SK-N-SH (cell line): ENCODE measurements at regions not wholly inside any gene's neighbourhood (a gene's known extent, or its start where the extent isn't known, plus 50 kb on each side); places are given as distances from the start of the nearest gene placed in this dataset.

Experiments
- CTCF ChIA-PET: fragments of 300-600, 350-600 bp; formaldehyde crosslinking; extraction: SDS; loops from one replicate; lab custom pipeline; 2021; lab: Yijun Ruan, JAX
- POLR2A ChIA-PET: fragments of 350-600 bp; sonication (Branson Sonifier 250); formaldehyde crosslinking; extraction: SDS; loops from one replicate; lab custom pipeline; 2020; ENCODE audit warnings: antibody characterized with exemption, inconsistent platforms; lab: Yijun Ruan, JAX
- DNase-seq: peaks from one replicate; pipeline ENCODE4 v3.0.0; 2012
- H2AFZ ChIP-seq: fragments of 200-600 bp; sonication (generic); 2 replicates; pipeline ENCODE4 v1.8.1; 2016; ENCODE audit warnings: antibody characterized with exemption, mild to moderate bottlenecking, low read depth
- H3F3A ChIP-seq: fragments of 200-600 bp; sonication (generic); replicated peaks from 2 replicates; pipeline ENCODE3; 2016; ENCODE audit warnings: antibody characterized with exemption, mild to moderate bottlenecking; ENCODE audit not compliant: insufficient read depth
- H3K27ac ChIP-seq, 2 experiments: fragments of 200-500 bp in 1 of 2; fragments of 200-600 bp in 1 of 2; sonication (Bioruptor generic) in 1 of 2; sonication (generic), shearing (Covaris generic) in 1 of 2; 2 replicates each; pipeline versions ENCODE4 v1.5.1 to v1.6.1; 2014 to 2016; ENCODE audit warnings: low read depth in 2 of 2, inconsistent platforms in 1 of 2, low read length in 1 of 2, mild to moderate bottlenecking in 1 of 2, mixed read lengths in 1 of 2
- H3K27me3 ChIP-seq: fragments of 200-600 bp; sonication (generic), shearing (Covaris generic); 2 replicates; pipeline ENCODE4 v1.6.1; 2016; ENCODE audit warnings: mixed run types; ENCODE audit not compliant: insufficient read depth
- H3K36me3 ChIP-seq, 2 experiments: fragments of 200-500 bp in 1 of 2; fragments of 200-600 bp in 1 of 2; sonication (Bioruptor generic) in 1 of 2; sonication (generic) in 1 of 2; replicated peaks in 1 of 2; 2 replicates each; pipeline versions ENCODE3 to v1.5.1; 2014 to 2016; ENCODE audit warnings: low read length in 1 of 2, mild to moderate bottlenecking in 1 of 2; ENCODE audit not compliant: insufficient read depth in 2 of 2, control insufficient read depth in 1 of 2
- H3K4me1 ChIP-seq, 2 experiments: fragments of 200-500 bp in 1 of 2; fragments of 200-600 bp in 1 of 2; sonication (Bioruptor generic) in 1 of 2; sonication (generic), shearing (Covaris generic) in 1 of 2; 2 replicates each; pipeline versions ENCODE4 v1.5.1 to v1.6.1; 2014 to 2016; ENCODE audit warnings: low read depth in 1 of 2, low read length in 1 of 2, mixed run types in 1 of 2; ENCODE audit not compliant: insufficient read depth in 2 of 2, control insufficient read depth in 1 of 2
- H3K4me2 ChIP-seq: fragments of 200-600 bp; sonication (generic), shearing (Covaris generic); 2 replicates; pipeline ENCODE4 v1.6.1; 2017; ENCODE audit warnings: mixed run types
- H3K4me3 ChIP-seq, 2 experiments: fragments of 200-500 bp in 1 of 2; fragments of 200-600 bp in 1 of 2; sonication (Bioruptor generic) in 1 of 2; sonication (generic), shearing (Covaris generic) in 1 of 2; 2 replicates each; pipeline versions ENCODE4 v1.5.1 to v1.8.1; 2014 to 2016; ENCODE audit warnings: low read depth in 2 of 2, inconsistent platforms in 1 of 2, low read length in 1 of 2, mild to moderate bottlenecking in 1 of 2, mixed read lengths in 1 of 2, moderate library complexity in 1 of 2
- H3K79me2 ChIP-seq: fragments of 200-600 bp; sonication (generic); 2 replicates; pipeline ENCODE4 v1.8.1; 2017; ENCODE audit warnings: mild to moderate bottlenecking; ENCODE audit not compliant: insufficient read depth
- H3K9ac ChIP-seq: fragments of 200-600 bp; sonication (generic); 2 replicates; pipeline ENCODE4 v1.6.1; 2017; ENCODE audit warnings: mixed run types
- H3K9me2 ChIP-seq: fragments of 200-600 bp; sonication (generic); 2 replicates; pipeline ENCODE4 v1.6.1; 2017; ENCODE audit warnings: mixed run types
- H3K9me3 ChIP-seq: fragments of 200-600 bp; sonication (generic); 2 replicates; pipeline ENCODE4 v1.6.1; 2017; ENCODE audit warnings: mixed run types, mild to moderate bottlenecking, moderate library complexity
- H4K20me1 ChIP-seq: fragments of 200-600 bp; sonication (generic); 2 replicates; pipeline ENCODE4 v1.6.1; 2017; ENCODE audit warnings: mild to moderate bottlenecking, mixed run types; ENCODE audit not compliant: insufficient read depth
- ELF1 ChIP-seq: IDR thresholded peaks from 2 replicates; pipeline ENCODE4 v1.4.0; 2012
- EZH2phosphoT487 ChIP-seq: fragments of 200-600 bp; sonication (generic); IDR thresholded peaks from 2 replicates; pipeline ENCODE4 v1.6.1; 2017; ENCODE audit warnings: low read depth, mixed run types, mild to moderate bottlenecking, antibody characterized with exemption, moderate library complexity, borderline replicate concordance
- JUND ChIP-seq: IDR thresholded peaks from 2 replicates; pipeline ENCODE4 v1.4.0; 2012
- MAX ChIP-seq: IDR thresholded peaks from 2 replicates; pipeline ENCODE4 v1.4.0; 2012; ENCODE audit warnings: low read depth
- MEF2A ChIP-seq: IDR thresholded peaks from 2 replicates; pipeline ENCODE4 v1.4.0; 2012; ENCODE audit warnings: low read depth, borderline replicate concordance
- NFIC ChIP-seq: IDR thresholded peaks from 2 replicates; pipeline ENCODE4 v1.4.0; 2012; ENCODE audit warnings: borderline replicate concordance
- RAD21 ChIP-seq: IDR thresholded peaks from 2 replicates; pipeline ENCODE4 v1.6.1; 2012; ENCODE audit warnings: mild to moderate bottlenecking, low read length
- RCOR1 ChIP-seq: fragments of 150-350 bp; IDR thresholded peaks from 2 replicates; pipeline ENCODE4 v1.6.1; 2017; ENCODE audit warnings: antibody characterized with exemption, low read length
- REST ChIP-seq: IDR thresholded peaks from 2 replicates; pipeline ENCODE4 v1.6.1; 2012; ENCODE audit warnings: mild to moderate bottlenecking, low read depth, low read length, moderate library complexity
- SIN3A ChIP-seq: IDR thresholded peaks from 2 replicates; pipeline ENCODE4 v1.6.1; 2012; ENCODE audit warnings: low read depth, mild to moderate bottlenecking, low read length, moderate library complexity, borderline replicate concordance
- TAF1 ChIP-seq: IDR thresholded peaks from 2 replicates; pipeline ENCODE4 v1.6.1; 2012; ENCODE audit warnings: low read depth, mild to moderate bottlenecking, low read length, moderate library complexity, borderline replicate concordance
- TEAD4 ChIP-seq: IDR thresholded peaks from 2 replicates; pipeline ENCODE4 v1.4.0; 2012; ENCODE audit warnings: mild to moderate bottlenecking, borderline replicate concordance; ENCODE audit not compliant: insufficient read depth
- YY1 ChIP-seq: IDR thresholded peaks from 2 replicates; pipeline ENCODE4 v1.4.0; 2012; ENCODE audit warnings: low read depth, mild to moderate bottlenecking
- WGBS: methylation state at CpG from one replicate; pipeline ENCODE4 v1.1.6; 2017; ENCODE audit warnings: low lambda C conversion rate; 5-methylcytosine and 5-hydroxymethylcytosine counted together

GRCh38 chr21:16154951-16155635 is 425.3 kb downstream of the USP25 start (continued):
- TF ChIP-seq SIN3A (no peak), REST (no peak), YY1 (no peak), RCOR1 (no peak)

- Histone ChIP-seq H3K79me2 (no peaks in the 10 kb centered on the region), H3F3A (no peaks in the 10 kb centered on the region), H3K4me1 (no peaks in the 10 kb centered on the region), H4K20me1 (no peaks in the 10 kb centered on the region), H3K4me2 (no peak overlapping the region), H3K4me3 (no peak overlapping the region), H3K9me3 (no peaks in the 10 kb centered on the region), H3K9me2 (no peaks in the 10 kb centered on the region), H3K27me3 (no peaks in the 10 kb centered on the region), H2AFZ (no peak overlapping the region), H3K36me3 (no peaks in the 10 kb centered on the region), H3K27ac (no peak overlapping the region), H3K9ac (no peak overlapping the region)
- ChIA-PET POLR2A (no interaction called here), CTCF (no interaction called here)
- no peak for DNase-seq
- TF ChIP-seq YY1 (no peak), ELF1 (no peak)
Measured at GRCh38 chr21:16156841-16157489, 427.2 kb downstream of the USP25 start.

- WGBS, result 50% methylated on average over 5 of the region's 5 CpGs
Measured at GRCh38 chr21:16159213-16159970, 429.6 kb downstream of the USP25 start.

More at GRCh38 chr21:16159213-16159970, 429.6 kb downstream of the USP25 start:
- DNase-seq, result no peak
- no peaks in the 10 kb centered on the region for H3K27me3 ChIP-seq
- no peaks in the 10 kb centered on the region for H3K36me3 ChIP-seq
- no peaks in the 10 kb centered on the region for H3K79me2 ChIP-seq
- no peaks in the 10 kb centered on the region for H3K4me1 ChIP-seq
- no peak overlapping the region for H3K9ac ChIP-seq
- H3K4me2 ChIP-seq, result no peak overlapping the region
- no peaks in the 10 kb centered on the region for H4K20me1 ChIP-seq
- no peaks in the 10 kb centered on the region for H3K9me3 ChIP-seq
- no peak overlapping the region for H3K27ac ChIP-seq
- CTCF ChIA-PET, result interaction anchor here (1.2 kb wide), 1 partner anchor 106 kb away, joined by 3 read pairs; no protein-coding TSS in a partner anchor
- POLR2A ChIA-PET, result no interaction called here
- no peaks in the 10 kb centered on the region for H3K9me2 ChIP-seq
- TF ChIP-seq JUND (no peak), SIN3A (no peak), RAD21 (no peak), NFIC (no peak), YY1 (no peak), EZH2phosphoT487 (no peak), MAX (no peak), TAF1 (no peak), TEAD4 (no peak), MEF2A (no peak)
- H2AFZ ChIP-seq, result no peak overlapping the region
- no peak overlapping the region for H3K4me3 ChIP-seq
- H3F3A ChIP-seq, result no peaks in the 10 kb centered on the region
